NCI-H146 treated with DMSO at 0.1 percent for 48 hours (cell line): ENCODE measurements at regions not wholly inside any gene's neighbourhood (a gene's known extent, or its start where the extent isn't known, plus 50 kb on each side); places are given as distances from the start of the nearest gene placed in this dataset.

Source experiments
- DNase-seq: peaks from one replicate; lab custom pipeline; 2025; ENCODE audit not compliant: unreplicated experiment; lab: John Stamatoyannopoulos, UW

- no peak for DNase-seq
Measured at GRCh38 chr19:16022251-16022650, 54.0 kb upstream of the TPM4 start.

- no peak for DNase-seq
Measured at GRCh38 chr19:16022681-16023080, 53.6 kb upstream of the TPM4 start.

DNA sequence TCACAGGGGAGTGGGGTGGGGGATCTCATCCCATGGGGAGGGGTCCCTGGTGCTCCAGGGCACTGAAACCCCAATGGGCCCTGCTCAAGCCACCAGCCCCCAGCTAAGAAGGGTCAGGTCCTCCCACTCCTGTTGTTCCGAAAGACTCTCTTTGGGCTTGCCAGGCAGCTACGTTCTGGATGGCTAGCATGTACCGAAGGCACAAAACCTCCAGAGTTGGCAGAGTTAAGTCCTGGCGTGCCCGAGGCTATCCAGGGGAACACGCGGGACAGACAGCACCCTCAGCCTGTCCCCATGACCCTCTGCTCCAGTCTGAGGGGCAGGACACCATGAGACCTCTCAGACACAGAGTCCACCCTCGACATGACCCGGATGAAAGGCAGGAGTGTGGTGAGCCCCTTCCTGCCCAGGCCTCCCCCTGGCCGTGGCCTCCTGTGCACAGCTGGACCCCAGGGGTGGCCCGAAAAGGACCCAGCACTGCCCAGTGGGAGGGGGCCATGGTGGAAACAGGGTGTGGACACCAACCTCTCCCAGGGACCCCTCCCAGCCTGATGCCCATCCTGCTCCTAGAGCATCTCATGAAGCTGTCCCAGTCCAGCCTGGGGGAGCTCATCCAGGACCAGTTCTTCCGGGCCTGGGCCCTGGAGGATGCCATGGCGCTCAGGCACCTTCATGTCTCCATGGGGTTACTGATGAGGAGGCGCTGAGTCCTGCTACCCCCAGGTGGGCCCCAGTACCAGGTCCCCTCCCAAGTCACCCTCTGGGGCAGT, 53.0 kb upstream of the TPM4 start:
- DNase-seq = no peak

DNA sequence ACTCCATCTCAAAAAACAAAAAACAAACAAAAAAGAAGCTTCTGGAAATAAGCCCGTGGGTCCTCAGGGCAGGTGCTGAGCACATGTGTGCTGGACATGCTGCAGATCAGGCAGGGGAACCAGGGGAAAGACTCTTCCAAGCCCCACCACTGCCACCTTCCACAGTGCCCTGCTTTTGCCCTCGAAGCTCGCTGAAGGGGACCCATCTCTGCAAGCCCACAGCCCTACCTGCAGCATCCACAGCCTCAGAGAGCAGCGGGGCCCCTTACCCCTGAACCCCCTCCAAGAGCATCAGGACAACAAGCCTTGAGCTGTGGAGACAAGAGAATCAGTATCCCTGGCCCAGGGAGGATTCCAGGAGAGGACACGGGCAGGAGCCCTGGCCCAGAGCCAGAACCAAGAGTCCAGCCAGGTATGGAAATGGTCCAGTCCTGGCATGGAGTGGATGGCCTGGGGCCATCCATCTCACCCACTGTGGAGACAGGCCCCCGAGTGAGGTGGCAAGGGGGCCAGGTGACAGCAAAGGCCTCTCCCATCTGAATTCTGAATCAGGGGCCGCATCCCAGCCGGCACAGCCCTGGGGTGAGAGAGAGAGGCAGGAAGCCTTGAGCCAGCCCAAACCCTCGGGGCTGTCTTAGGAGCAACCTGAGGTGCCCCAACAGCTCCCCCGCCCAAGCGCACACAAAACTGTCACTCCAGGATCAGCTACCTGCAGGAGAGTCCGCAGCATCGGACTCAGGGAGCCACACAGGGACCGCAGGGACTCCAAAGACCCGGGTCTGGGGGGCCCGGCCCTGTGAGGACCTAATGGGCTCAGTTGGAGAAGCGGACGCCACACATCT, 51.8 kb upstream of the TPM4 start:
- no peak for DNase-seq

DNA sequence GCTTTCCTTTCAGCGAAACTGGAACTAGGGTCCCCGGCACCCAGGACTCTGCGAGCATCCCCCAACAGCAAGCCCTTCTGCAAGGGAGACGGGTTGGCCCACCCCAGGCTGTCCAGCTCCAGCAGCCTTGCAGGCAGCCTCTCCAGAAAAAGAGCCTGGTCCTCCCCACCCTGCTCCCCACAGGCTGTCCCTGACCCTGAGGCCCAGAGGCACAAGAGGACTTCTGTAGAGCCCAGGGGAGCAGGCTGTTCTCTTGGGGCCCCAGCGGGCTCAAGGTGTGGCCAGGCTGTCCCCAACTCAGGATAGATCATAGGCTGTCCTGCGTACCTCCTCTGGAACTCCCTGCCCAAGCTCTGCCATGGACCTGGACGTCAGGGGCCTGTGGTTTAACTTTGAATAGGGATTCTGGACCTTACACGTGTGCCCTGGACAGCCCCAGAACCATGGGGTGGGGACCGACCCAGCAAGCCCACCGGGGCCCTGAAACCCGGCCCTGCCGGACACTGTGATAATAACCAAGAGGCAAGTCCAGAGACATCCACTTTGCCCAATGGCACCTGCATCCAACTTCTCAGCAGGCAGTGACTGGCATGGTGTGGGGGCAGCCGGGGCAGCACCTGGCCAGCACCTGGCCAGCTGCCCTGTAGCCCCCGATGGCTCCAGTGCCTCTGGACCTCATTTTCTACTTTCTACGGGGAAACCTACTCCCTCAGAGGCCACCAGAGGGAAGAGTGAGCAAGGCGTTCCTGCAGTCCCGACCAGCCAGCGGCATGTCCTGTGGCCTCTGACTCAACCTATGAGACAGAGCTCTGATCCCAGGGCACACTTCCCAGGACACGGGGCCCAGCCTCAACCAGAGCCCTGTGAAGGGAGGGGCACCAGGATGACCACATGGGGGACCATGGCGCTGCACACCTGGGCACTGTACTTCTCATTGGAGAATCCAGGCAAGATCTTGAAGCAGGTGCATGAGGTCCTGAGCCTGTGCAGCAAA, 50.9 kb upstream of the TPM4 start:
- DNase-seq = peak; percentile 22

GRCh38 chr19:16026131-16026530, 50.2 kb upstream of the TPM4 start:
- DNase-seq = peak; percentile 5
